Peyer's patch (tissue), 4 donors: ENCODE measurements at regions not wholly inside any gene's neighbourhood (a gene's known extent, or its start where the extent isn't known, plus 50 kb on each side); places are given as distances from the start of the nearest gene placed in this dataset.

Experiments used
- POLR2A ChIP-seq, 2 donors: fragments of 450-650 bp; IDR thresholded peaks; one replicate each; pipeline ENCODE4 v1.5.1; 2017; ENCODE audit warnings: antibody characterized with exemption in 2 of 2, mild to moderate bottlenecking in 2 of 2, moderate library complexity in 2 of 2
- TF ChIP-seq, protein P1 (sequence below), 6 experiments: fragments of 450-650 bp in 4 of 6; fragments of 200-600 bp in 2 of 6; sonication (generic) in 1 of 6; IDR thresholded peaks; one replicate each; pipeline ENCODE4 v1.5.1; 2017 to 2019; ENCODE audit warnings: antibody characterized with exemption in 6 of 6, mild to moderate bottlenecking in 3 of 6, moderate library complexity in 1 of 6

DNA sequence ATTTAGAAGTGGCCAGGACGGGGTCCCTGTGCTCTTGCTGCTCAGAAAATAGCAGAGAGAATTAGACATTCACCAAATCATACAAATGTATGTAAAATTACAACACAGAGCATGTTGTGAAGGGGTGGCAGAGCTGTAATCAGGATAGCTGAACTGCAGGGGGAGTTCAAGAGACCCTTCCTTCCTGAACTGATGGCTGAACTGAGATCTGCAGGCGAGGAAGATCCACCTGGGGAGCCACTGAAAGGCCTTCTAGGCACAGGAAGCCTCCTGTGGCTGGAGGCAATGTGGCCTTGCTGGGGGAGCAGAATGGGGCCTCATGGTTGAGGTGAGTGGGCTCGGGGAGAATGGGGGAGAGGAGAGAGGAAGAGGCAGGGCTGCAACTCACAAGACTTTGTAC is 216.5 kb downstream of the PRDM2 start:
- TF ChIP-seq, protein P1, sequence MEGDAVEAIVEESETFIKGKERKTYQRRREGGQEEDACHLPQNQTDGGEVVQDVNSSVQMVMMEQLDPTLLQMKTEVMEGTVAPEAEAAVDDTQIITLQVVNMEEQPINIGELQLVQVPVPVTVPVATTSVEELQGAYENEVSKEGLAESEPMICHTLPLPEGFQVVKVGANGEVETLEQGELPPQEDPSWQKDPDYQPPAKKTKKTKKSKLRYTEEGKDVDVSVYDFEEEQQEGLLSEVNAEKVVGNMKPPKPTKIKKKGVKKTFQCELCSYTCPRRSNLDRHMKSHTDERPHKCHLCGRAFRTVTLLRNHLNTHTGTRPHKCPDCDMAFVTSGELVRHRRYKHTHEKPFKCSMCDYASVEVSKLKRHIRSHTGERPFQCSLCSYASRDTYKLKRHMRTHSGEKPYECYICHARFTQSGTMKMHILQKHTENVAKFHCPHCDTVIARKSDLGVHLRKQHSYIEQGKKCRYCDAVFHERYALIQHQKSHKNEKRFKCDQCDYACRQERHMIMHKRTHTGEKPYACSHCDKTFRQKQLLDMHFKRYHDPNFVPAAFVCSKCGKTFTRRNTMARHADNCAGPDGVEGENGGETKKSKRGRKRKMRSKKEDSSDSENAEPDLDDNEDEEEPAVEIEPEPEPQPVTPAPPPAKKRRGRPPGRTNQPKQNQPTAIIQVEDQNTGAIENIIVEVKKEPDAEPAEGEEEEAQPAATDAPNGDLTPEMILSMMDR (IDR thresholded peaks at IDR 0.05): no peak
- no peak for TF ChIP-seq POLR2A (IDR thresholded peaks at IDR 0.05)
